Left renal cortex interstitium (tissue), 4 donors: ENCODE measurements at regions not wholly inside any gene's neighbourhood (a gene's known extent, or its start where the extent isn't known, plus 50 kb on each side); places are given as distances from the start of the nearest gene placed in this dataset.

ENCODE experiments used
- DNase-seq, 4 donors: peaks; one replicate each; pipeline ENCODE4 v3.0.0-alpha.2; 2013; ENCODE audit warnings: low read depth in 4 of 4, low spot score in 2 of 4, missing footprints in 1 of 4

GRCh38 chr11:70641369-70641768 lies 243.0 kb downstream of the CTTN start:
- DNase-seq = no peak

GRCh38 chr11:70642266-70642665 lies 243.9 kb downstream of the CTTN start:
- no peak for DNase-seq

GRCh38 chr11:70643642-70644041 lies 245.3 kb downstream of the CTTN start:
- DNase-seq = no peak

- no peak for DNase-seq
These were observed 246.2 kb downstream of the CTTN start for GRCh38 chr11:70644343-70645060.

GRCh38 chr11:70645537-70645936 lies 247.2 kb downstream of the CTTN start:
- DNase-seq = no peak

- no peak for DNase-seq
These were observed 248.1 kb downstream of the CTTN start for GRCh38 chr11:70646272-70647049.

- no peak for DNase-seq
These were observed 249.1 kb downstream of the CTTN start for GRCh38 chr11:70647188-70648166.

- peak; percentile 67 to 87 (median 76) for DNase-seq
These were observed 252.0 kb downstream of the CTTN start for GRCh38 chr11:70650075-70650909.

- DNase-seq = no peak
These were observed 252.7 kb downstream of the CTTN start for GRCh38 chr11:70651031-70651430.

GRCh38 chr11:70654016-70654415 lies 255.7 kb downstream of the CTTN start:
- DNase-seq = no peak

GRCh38 chr11:70655816-70656215 lies 257.5 kb downstream of the CTTN start:
- DNase-seq = no peak

- no peak for DNase-seq
These were observed 257.9 kb downstream of the CTTN start for GRCh38 chr11:70656252-70656651.

GRCh38 chr11:70660059-70660888 lies 261.9 kb downstream of the CTTN start:
- no peak for DNase-seq

GRCh38 chr11:70660889-70661197 lies 262.5 kb downstream of the CTTN start:
- DNase-seq = no peak

GRCh38 chr11:70661761-70662501 lies 263.6 kb downstream of the CTTN start:
- DNase-seq = no peak

- DNase-seq = no peak
These were observed 264.4 kb downstream of the CTTN start for GRCh38 chr11:70662691-70663098.

- DNase-seq = no peak
These were observed 265.5 kb downstream of the CTTN start for GRCh38 chr11:70663815-70664214.

- no peak for DNase-seq
These were observed 268.0 kb downstream of the CTTN start for GRCh38 chr11:70666311-70666710.

GRCh38 chr11:70667767-70668166 lies 269.4 kb downstream of the CTTN start:
- no peak for DNase-seq
